GM12891 (cell line): ENCODE measurements at regions not wholly inside any gene's neighbourhood (a gene's known extent, or its start where the extent isn't known, plus 50 kb on each side); places are given as distances from the start of the nearest gene placed in this dataset.
"Not testable (repeated sequence)": the region's sequence is repeated elsewhere in the genome, so short reads cannot be mapped to it uniquely, and the experiment has no call there.

ENCODE experiments used
- DNase-seq: peaks from one replicate; pipeline ENCODE4 v3.0.0; 2011; ENCODE audit warnings: low spot score; ENCODE audit not compliant: insufficient read length
- FAIRE-seq: peaks from 2 replicates; lab custom pipeline; 2011; peaks lifted over from hg19 to GRCh38; lab: Jason Lieb, UNC
- PAX5 ChIP-seq: IDR thresholded peaks from 2 replicates; pipeline ENCODE4 v1.6.1; 2011; ENCODE audit warnings: low read length, moderate library complexity, mild to moderate bottlenecking; ENCODE audit not compliant: insufficient read depth, severe bottlenecking
- POLR2A ChIP-seq: IDR thresholded peaks from 2 replicates; pipeline ENCODE4 v1.6.1; 2011; ENCODE audit warnings: low read depth, low read length, control low read depth
- POLR2AphosphoS5 ChIP-seq: IDR thresholded peaks from 2 replicates; pipeline ENCODE4 v1.6.1; 2011; ENCODE audit warnings: low read depth, low read length, control low read depth
- POU2F2 ChIP-seq: IDR thresholded peaks from 2 replicates; pipeline ENCODE4 v1.6.1; 2011; ENCODE audit warnings: low read depth, mild to moderate bottlenecking, control low read depth, low read length, moderate library complexity
- SPI1 ChIP-seq: IDR thresholded peaks from 2 replicates; pipeline ENCODE4 v1.6.1; 2011; ENCODE audit warnings: low read depth, low read length, control low read depth
- TAF1 ChIP-seq: IDR thresholded peaks from 2 replicates; pipeline ENCODE4 v1.6.1; 2011; ENCODE audit warnings: low read depth, low read length, control low read depth

GRCh38 chr2:167595021-167595420 is 652.4 kb downstream of the STK39 start:
- FAIRE-seq (no peak), DNase-seq (no peak)
- TF ChIP-seq POU2F2: no peak
- TF ChIP-seq TAF1: no peak
- no peak for TF ChIP-seq SPI1
- TF ChIP-seq POLR2AphosphoS5: no peak
- TF ChIP-seq PAX5: no peak
- no peak for TF ChIP-seq POLR2A

GRCh38 chr2:167592441-167592840 is 655.0 kb downstream of the STK39 start:
- no peak for FAIRE-seq
- TF ChIP-seq TAF1: no peak
- no peak for TF ChIP-seq PAX5
- no peak for TF ChIP-seq POLR2A
- no peak for TF ChIP-seq POLR2AphosphoS5
- no peak for TF ChIP-seq SPI1
- TF ChIP-seq POU2F2: no peak
- no peak for DNase-seq

- DNase-seq (no peak), FAIRE-seq (no peak)
- TF ChIP-seq PAX5 (no peak), POU2F2 (no peak), POLR2AphosphoS5 (no peak), SPI1 (no peak), TAF1 (no peak), POLR2A (no peak)
Measured at GRCh38 chr2:167582619-167583018, 664.8 kb downstream of the STK39 start.

GRCh38 chr2:167581961-167582574 is 665.3 kb downstream of the STK39 start:
- TF ChIP-seq POU2F2 (no peak), PAX5 (no peak), TAF1 (no peak), POLR2AphosphoS5 (no peak), SPI1 (no peak), POLR2A (no peak)
- FAIRE-seq (no peak), DNase-seq (no peak)

- no peak for TF ChIP-seq POLR2A
- no peak for TF ChIP-seq POLR2AphosphoS5
- no peak for TF ChIP-seq PAX5
- no peak for TF ChIP-seq TAF1
- no peak for TF ChIP-seq SPI1
- TF ChIP-seq POU2F2: no peak
- DNase-seq: no peak
- no peak for FAIRE-seq
Measured at GRCh38 chr2:167579826-167580225, 667.6 kb downstream of the STK39 start.

GRCh38 chr2:167575276-167575675 is 672.1 kb downstream of the STK39 start:
- TF ChIP-seq POU2F2 (no peak), POLR2AphosphoS5 (no peak), POLR2A (no peak), TAF1 (no peak), PAX5 (no peak), SPI1 (no peak)
- FAIRE-seq: no peak
- no peak for DNase-seq

- DNase-seq (no peak), FAIRE-seq (no peak)
Measured at GRCh38 chr2:167572883-167573619, 674.3 kb downstream of the STK39 start.

GRCh38 chr2:167570370-167570769 is 677.0 kb downstream of the STK39 start:
- DNase-seq: no peak
- no peak for TF ChIP-seq POLR2A
- no peak for TF ChIP-seq TAF1
- TF ChIP-seq SPI1: no peak
- no peak for TF ChIP-seq PAX5
- TF ChIP-seq POLR2AphosphoS5: no peak
- no peak for TF ChIP-seq POU2F2
- no peak for FAIRE-seq

More at GRCh38 chr2:167572883-167573619, 674.3 kb downstream of the STK39 start:
- TF ChIP-seq POLR2A: no peak
- no peak for TF ChIP-seq PAX5
- TF ChIP-seq SPI1: no peak
- TF ChIP-seq POLR2AphosphoS5: no peak
- TF ChIP-seq TAF1: no peak
- TF ChIP-seq POU2F2: no peak

GRCh38 chr2:167563885-167564619 is 675.8 kb downstream of the XIRP2 start:
- not testable (repeated sequence) for DNase-seq, FAIRE-seq

GRCh38 chr2:167558272-167558991 is 670.2 kb downstream of the XIRP2 start:
- FAIRE-seq, DNase-seq: not testable (repeated sequence)
